Mononuclear cell (primary cell): ENCODE measurements at regions not wholly inside any gene's neighbourhood (a gene's known extent, or its start where the extent isn't known, plus 50 kb on each side); places are given as distances from the start of the nearest gene placed in this dataset.
"Not testable (repeated sequence)": the region's sequence is repeated elsewhere in the genome, so short reads cannot be mapped to it uniquely, and the experiment has no call there.

Source experiments
- H3K27me3 ChIP-seq: 2 replicates; pipeline ENCODE4 v1.6.0; 2011; ENCODE audit warnings: low read length, control low read depth; ENCODE audit not compliant: insufficient read depth
- H3K4me1 ChIP-seq: 2 replicates; pipeline ENCODE4 v1.5.1; 2011; ENCODE audit warnings: mild to moderate bottlenecking, low read length, control low read depth; ENCODE audit not compliant: insufficient read depth
- H3K4me3 ChIP-seq: 2 replicates; pipeline ENCODE4 v1.5.1; 2011; ENCODE audit warnings: mild to moderate bottlenecking, low read length, moderate library complexity
- H3K9me3 ChIP-seq: 2 replicates; pipeline ENCODE4 v1.5.1; 2011; ENCODE audit warnings: low read depth, mild to moderate bottlenecking, control low read depth, low read length

- H3K4me3 ChIP-seq: no peak overlapping the region
- no peaks in the 10 kb centered on the region for H3K9me3 ChIP-seq
- H3K27me3 ChIP-seq: no peaks in the 10 kb centered on the region
- H3K4me1 ChIP-seq: no peaks in the 10 kb centered on the region
Measured at GRCh38 chr7:3164380-3164792, 120.7 kb upstream of the CARD11 start.

GRCh38 chr7:3165681-3166580, 122.3 kb upstream of the CARD11 start:
- Histone ChIP-seq H3K4me1 (no peaks in the 10 kb centered on the region), H3K9me3 (no peaks in the 10 kb centered on the region), H3K4me3 (no peak overlapping the region), H3K27me3 (no peaks in the 10 kb centered on the region)

GRCh38 chr7:3167551-3167950, 123.9 kb upstream of the CARD11 start:
- H3K9me3 ChIP-seq: no peaks in the 10 kb centered on the region
- H3K4me3 ChIP-seq: no peak overlapping the region
- H3K27me3 ChIP-seq: no peaks in the 10 kb centered on the region
- H3K4me1 ChIP-seq: no peaks in the 10 kb centered on the region

GRCh38 chr7:3168370-3168769, 124.7 kb upstream of the CARD11 start:
- H3K4me1 ChIP-seq: no peaks in the 10 kb centered on the region

GRCh38 chr7:3168869-3169268, 125.2 kb upstream of the CARD11 start:
- Histone ChIP-seq H3K9me3 (no peaks in the 10 kb centered on the region), H3K4me3 (no peak overlapping the region), H3K4me1 (no peaks in the 10 kb centered on the region), H3K27me3 (no peaks in the 10 kb centered on the region)

More at GRCh38 chr7:3168370-3168769, 124.7 kb upstream of the CARD11 start:
- H3K27me3 ChIP-seq: no peaks in the 10 kb centered on the region
- no peak overlapping the region for H3K4me3 ChIP-seq
- H3K9me3 ChIP-seq: no peaks in the 10 kb centered on the region

GRCh38 chr7:3172768-3173280, 128.2 kb upstream of the SDK1 start:
- Histone ChIP-seq H3K27me3 (no peaks in the 10 kb centered on the region), H3K4me1 (no peaks in the 10 kb centered on the region), H3K4me3 (no peak overlapping the region), H3K9me3 (no peaks in the 10 kb centered on the region)

- Histone ChIP-seq H3K27me3 (no peaks in the 10 kb centered on the region), H3K9me3 (no peaks in the 10 kb centered on the region), H3K4me3 (no peak overlapping the region), H3K4me1 (no peaks in the 10 kb centered on the region)
Measured at GRCh38 chr7:3174515-3175284, 126.4 kb upstream of the SDK1 start.

GRCh38 chr7:3175285-3175902, 125.7 kb upstream of the SDK1 start:
- Histone ChIP-seq H3K4me3 (no peak overlapping the region), H3K27me3 (no peaks in the 10 kb centered on the region), H3K4me1 (no peaks in the 10 kb centered on the region), H3K9me3 (no peaks in the 10 kb centered on the region)

- H3K9me3 ChIP-seq: no peaks in the 10 kb centered on the region
- H3K27me3 ChIP-seq: no peaks in the 10 kb centered on the region
- no peak overlapping the region for H3K4me3 ChIP-seq
- H3K4me1 ChIP-seq: no peaks in the 10 kb centered on the region
Measured at GRCh38 chr7:3176112-3177000, 124.7 kb upstream of the SDK1 start.

- Histone ChIP-seq H3K4me1 (no peaks in the 10 kb centered on the region), H3K27me3 (no peaks in the 10 kb centered on the region), H3K9me3 (no peaks in the 10 kb centered on the region), H3K4me3 (no peak overlapping the region)
Measured at GRCh38 chr7:3177271-3177670, 123.8 kb upstream of the SDK1 start.

GRCh38 chr7:3179456-3179855, 121.6 kb upstream of the SDK1 start:
- Histone ChIP-seq H3K27me3 (no peaks in the 10 kb centered on the region), H3K4me1 (no peaks in the 10 kb centered on the region), H3K9me3 (no peaks in the 10 kb centered on the region), H3K4me3 (no peak overlapping the region)

GRCh38 chr7:3180604-3181003, 120.4 kb upstream of the SDK1 start:
- Histone ChIP-seq H3K4me1 (no peaks in the 10 kb centered on the region), H3K9me3 (no peaks in the 10 kb centered on the region), H3K27me3 (no peaks in the 10 kb centered on the region), H3K4me3 (no peak overlapping the region)

- not testable (repeated sequence) for H3K4me3 ChIP-seq, H3K9me3 ChIP-seq, H3K4me1 ChIP-seq, H3K27me3 ChIP-seq
Measured at GRCh38 chr7:3182055-3182454, 119.0 kb upstream of the SDK1 start.

GRCh38 chr7:3187444-3188040, 113.5 kb upstream of the SDK1 start:
- H3K4me1 ChIP-seq: no peaks in the 10 kb centered on the region
- H3K4me3 ChIP-seq: no peak overlapping the region
- no peaks in the 10 kb centered on the region for H3K27me3 ChIP-seq
- no peaks in the 10 kb centered on the region for H3K9me3 ChIP-seq
